HL-60 (cell line): ENCODE measurements at regions not wholly inside any gene's neighbourhood (a gene's known extent, or its start where the extent isn't known, plus 50 kb on each side); places are given as distances from the start of the nearest gene placed in this dataset.

ENCODE experiments used
- POLR2AphosphoS5 ChIP-seq: IDR thresholded peaks from 2 replicates; pipeline ENCODE4 v1.6.1; 2012; ENCODE audit warnings: low read depth
- TF ChIP-seq, protein P1 (sequence below): IDR thresholded peaks from one replicate; pipeline ENCODE4 v1.5.1; 2011; ENCODE audit warnings: low read length, control low read depth, inconsistent platforms; ENCODE audit not compliant: insufficient read depth
- TF ChIP-seq, protein P2 (sequence below): IDR thresholded peaks from 2 replicates; pipeline ENCODE4 v1.6.1; 2012; ENCODE audit warnings: low read depth; ENCODE audit not compliant: insufficient replicate concordance

DNA sequence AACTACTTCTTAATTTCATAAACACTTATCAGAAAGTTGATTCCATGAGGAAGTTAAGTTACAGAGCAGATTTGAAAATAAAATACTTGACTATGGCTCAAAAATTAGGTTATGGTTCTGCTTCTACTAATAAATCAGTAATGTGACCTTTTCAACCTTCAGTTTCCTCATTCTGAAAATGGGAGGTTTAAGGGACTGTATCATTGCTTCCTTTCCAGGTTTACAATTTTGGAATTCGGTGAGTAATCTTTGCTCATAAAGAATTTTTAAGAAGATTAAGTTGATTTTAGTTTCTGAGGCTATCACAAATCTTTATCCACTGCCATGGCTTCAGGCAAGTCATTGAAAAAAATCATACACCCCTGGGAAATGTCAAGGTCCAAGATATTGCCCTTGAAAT, 1061.2 kb downstream of the DIPK2A start:
- TF ChIP-seq, protein P1, sequence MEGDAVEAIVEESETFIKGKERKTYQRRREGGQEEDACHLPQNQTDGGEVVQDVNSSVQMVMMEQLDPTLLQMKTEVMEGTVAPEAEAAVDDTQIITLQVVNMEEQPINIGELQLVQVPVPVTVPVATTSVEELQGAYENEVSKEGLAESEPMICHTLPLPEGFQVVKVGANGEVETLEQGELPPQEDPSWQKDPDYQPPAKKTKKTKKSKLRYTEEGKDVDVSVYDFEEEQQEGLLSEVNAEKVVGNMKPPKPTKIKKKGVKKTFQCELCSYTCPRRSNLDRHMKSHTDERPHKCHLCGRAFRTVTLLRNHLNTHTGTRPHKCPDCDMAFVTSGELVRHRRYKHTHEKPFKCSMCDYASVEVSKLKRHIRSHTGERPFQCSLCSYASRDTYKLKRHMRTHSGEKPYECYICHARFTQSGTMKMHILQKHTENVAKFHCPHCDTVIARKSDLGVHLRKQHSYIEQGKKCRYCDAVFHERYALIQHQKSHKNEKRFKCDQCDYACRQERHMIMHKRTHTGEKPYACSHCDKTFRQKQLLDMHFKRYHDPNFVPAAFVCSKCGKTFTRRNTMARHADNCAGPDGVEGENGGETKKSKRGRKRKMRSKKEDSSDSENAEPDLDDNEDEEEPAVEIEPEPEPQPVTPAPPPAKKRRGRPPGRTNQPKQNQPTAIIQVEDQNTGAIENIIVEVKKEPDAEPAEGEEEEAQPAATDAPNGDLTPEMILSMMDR, result no peak
- TF ChIP-seq, protein P2, sequence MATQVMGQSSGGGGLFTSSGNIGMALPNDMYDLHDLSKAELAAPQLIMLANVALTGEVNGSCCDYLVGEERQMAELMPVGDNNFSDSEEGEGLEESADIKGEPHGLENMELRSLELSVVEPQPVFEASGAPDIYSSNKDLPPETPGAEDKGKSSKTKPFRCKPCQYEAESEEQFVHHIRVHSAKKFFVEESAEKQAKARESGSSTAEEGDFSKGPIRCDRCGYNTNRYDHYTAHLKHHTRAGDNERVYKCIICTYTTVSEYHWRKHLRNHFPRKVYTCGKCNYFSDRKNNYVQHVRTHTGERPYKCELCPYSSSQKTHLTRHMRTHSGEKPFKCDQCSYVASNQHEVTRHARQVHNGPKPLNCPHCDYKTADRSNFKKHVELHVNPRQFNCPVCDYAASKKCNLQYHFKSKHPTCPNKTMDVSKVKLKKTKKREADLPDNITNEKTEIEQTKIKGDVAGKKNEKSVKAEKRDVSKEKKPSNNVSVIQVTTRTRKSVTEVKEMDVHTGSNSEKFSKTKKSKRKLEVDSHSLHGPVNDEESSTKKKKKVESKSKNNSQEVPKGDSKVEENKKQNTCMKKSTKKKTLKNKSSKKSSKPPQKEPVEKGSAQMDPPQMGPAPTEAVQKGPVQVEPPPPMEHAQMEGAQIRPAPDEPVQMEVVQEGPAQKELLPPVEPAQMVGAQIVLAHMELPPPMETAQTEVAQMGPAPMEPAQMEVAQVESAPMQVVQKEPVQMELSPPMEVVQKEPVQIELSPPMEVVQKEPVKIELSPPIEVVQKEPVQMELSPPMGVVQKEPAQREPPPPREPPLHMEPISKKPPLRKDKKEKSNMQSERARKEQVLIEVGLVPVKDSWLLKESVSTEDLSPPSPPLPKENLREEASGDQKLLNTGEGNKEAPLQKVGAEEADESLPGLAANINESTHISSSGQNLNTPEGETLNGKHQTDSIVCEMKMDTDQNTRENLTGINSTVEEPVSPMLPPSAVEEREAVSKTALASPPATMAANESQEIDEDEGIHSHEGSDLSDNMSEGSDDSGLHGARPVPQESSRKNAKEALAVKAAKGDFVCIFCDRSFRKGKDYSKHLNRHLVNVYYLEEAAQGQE, result no peak
- no peak for TF ChIP-seq POLR2AphosphoS5
